K562 (cell line): ENCODE measurements at regions not wholly inside any gene's neighbourhood (a gene's known extent, or its start where the extent isn't known, plus 50 kb on each side); places are given as distances from the start of the nearest gene placed in this dataset.

ENCODE experiments used
- ATAC-seq: fragments of 200-7000 bp; cut with Tn5 transposase; 3 replicates; pipeline ENCODE4 v1.9.1; 2020; ENCODE audit warnings: moderate library complexity
- BruUV-seq: library from RNA; stranded (reverse); fragments of 400-500 nt; replicated peaks from 2 replicates; lab custom pipeline; 2021; lab: Mats Ljungman, UMichigan
- CTCF ChIA-PET: fragments of 300-600 bp; formaldehyde crosslinking; extraction: SDS; loops from one replicate; lab custom pipeline; 2021; ENCODE audit warnings: low intra/inter-chr PET ratio; lab: Yijun Ruan, JAX
- POLR2A ChIA-PET: fragments of 300-600, 350-650 bp; sonication (Branson Sonifier 250); formaldehyde crosslinking; extraction: SDS; loops from one replicate; lab custom pipeline; 2021; ENCODE audit warnings: antibody characterized with exemption, inconsistent platforms; lab: Yijun Ruan, JAX
- DNase-seq, 4 experiments: peaks; one replicate each; pipeline versions ENCODE4 v3.0.0 to v3.0.0-alpha.2; 2011 to 2018; ENCODE audit warnings: low spot score in 3 of 4, mixed read lengths in 3 of 4; ENCODE audit errors: extremely low read depth in 1 of 4
- FAIRE-seq: peaks from 2 replicates; lab custom pipeline; 2011; peaks lifted over from hg19 to GRCh38; lab: Jason Lieb, UNC
- H2AFZ ChIP-seq: 2 replicates; pipeline ENCODE4 v1.6.0; 2011; ENCODE audit warnings: low read depth, low read length, control low read depth, inconsistent platforms
- H3K27ac ChIP-seq: fragments of 200-600 bp; 3 replicates; pipeline ENCODE4 v1.8.0; 2011; ENCODE audit warnings: low read depth, mild to moderate bottlenecking, control low read depth, inconsistent platforms, low read length, moderate library complexity, mixed read lengths; ENCODE audit errors: extremely low read depth
- H3K27me3 ChIP-seq, 2 experiments: fragments of 300-600 bp in 1 of 2; 2 replicates in 1 of 2; 3 replicates in 1 of 2; pipeline versions ENCODE4 v1.6.0 to v1.8.0; 2011; ENCODE audit warnings: inconsistent platforms in 2 of 2, low read length in 2 of 2, mild to moderate bottlenecking in 1 of 2, mixed read lengths in 1 of 2, moderate library complexity in 1 of 2; ENCODE audit not compliant: control insufficient read depth in 2 of 2, insufficient read depth in 2 of 2
- H3K36me3 ChIP-seq: fragments of 300-600 bp; 3 replicates; pipeline ENCODE4 v1.8.0; 2011; ENCODE audit warnings: mild to moderate bottlenecking, low read length, inconsistent platforms; ENCODE audit not compliant: control insufficient read depth, insufficient read depth
- H3K4me1 ChIP-seq, 2 experiments: fragments of 200-600 bp in 1 of 2; replicated peaks in 1 of 2; 2 replicates in 1 of 2; 3 replicates in 1 of 2; pipeline versions ENCODE4 v1.5.1 to v1.8.0; 2011; ENCODE audit warnings: inconsistent platforms in 2 of 2, low read length in 2 of 2, mild to moderate bottlenecking in 1 of 2, mixed read lengths in 1 of 2, moderate library complexity in 1 of 2; ENCODE audit not compliant: control insufficient read depth in 2 of 2, insufficient read depth in 2 of 2
- H3K4me2 ChIP-seq: 2 replicates; pipeline ENCODE4 v1.6.1; 2011; ENCODE audit warnings: low read length, control low read depth, inconsistent platforms, mixed read lengths; ENCODE audit not compliant: insufficient read depth
- H3K4me3 ChIP-seq: fragments of 200-600 bp; sonication (generic), shearing (Covaris generic); 2 replicates; pipeline ENCODE4 v1.5.1; 2016; ENCODE audit warnings: control low read depth, inconsistent platforms
- H3K79me2 ChIP-seq: fragments of 200-600 bp; 3 replicates; pipeline ENCODE4 v1.8.0; 2011; ENCODE audit warnings: low read length, inconsistent platforms; ENCODE audit not compliant: control insufficient read depth, insufficient read depth
- H3K9ac ChIP-seq, 2 experiments: 2 replicates each; pipeline versions ENCODE4 v1.6.0 to v1.6.1; 2011; ENCODE audit warnings: low read depth in 2 of 2, low read length in 2 of 2, control low read depth in 1 of 2, inconsistent platforms in 1 of 2, mild to moderate bottlenecking in 1 of 2, mixed read lengths in 1 of 2; ENCODE audit not compliant: insufficient read depth in 1 of 2
- H3K9me1 ChIP-seq: one replicate; pipeline ENCODE4 v1.6.0; 2011; ENCODE audit warnings: inconsistent platforms, mild to moderate bottlenecking, low read length, moderate library complexity; ENCODE audit not compliant: control insufficient read depth, insufficient read depth
- H3K9me3 ChIP-seq: replicated peaks from 2 replicates; pipeline ENCODE4 v1.5.1; 2011; ENCODE audit warnings: low read depth, low read length, inconsistent platforms; ENCODE audit not compliant: control insufficient read depth, insufficient read depth
- H4K20me1 ChIP-seq: replicated peaks from 2 replicates; pipeline ENCODE4 v1.6.1; 2011; ENCODE audit warnings: low read length, inconsistent platforms, mixed read lengths; ENCODE audit not compliant: control insufficient read depth, insufficient read depth
- ARID3A ChIP-seq: IDR thresholded peaks from 2 replicates; pipeline ENCODE4 v1.6.1; 2012; ENCODE audit warnings: low read depth, low read length, improper control_type of control experiment, borderline replicate concordance
- ELK1 ChIP-seq: sonication (generic); formaldehyde crosslinking; IDR thresholded peaks from 2 replicates; pipeline ENCODE4 v1.8.1; 2022; ENCODE audit warnings: missing genetic modification reagents
- HDAC6 ChIP-seq: IDR thresholded peaks from 2 replicates; pipeline ENCODE4 v1.6.1; 2012; ENCODE audit warnings: low read depth, mild to moderate bottlenecking, control low read depth, inconsistent platforms, low read length, moderate library complexity
- MBD2 ChIP-seq: sonication (generic); IDR thresholded peaks from 2 replicates; pipeline ENCODE4 v1.6.1; 2016; ENCODE audit warnings: low read depth, borderline replicate concordance
- MYBL2 ChIP-seq, 2 experiments: fragments of 450-650 bp in 1 of 2; sonication (generic) in 1 of 2; formaldehyde crosslinking in 1 of 2; IDR thresholded peaks; 2 replicates each; pipeline versions ENCODE4 v1.6.1 to v1.8.1; 2017 to 2022; ENCODE audit warnings: borderline replicate concordance in 1 of 2, inconsistent platforms in 1 of 2, low read depth in 1 of 2, mild to moderate bottlenecking in 1 of 2, missing genetic modification reagents in 1 of 2, moderate library complexity in 1 of 2
- PCBP2 ChIP-seq: fragments of 200-400 bp; formaldehyde crosslinking; IDR thresholded peaks from 2 replicates; pipeline ENCODE4 v1.6.1; 2018; ENCODE audit warnings: low read length, low read depth, mild to moderate bottlenecking, moderate library complexity; ENCODE audit not compliant: poor library complexity, severe bottlenecking
- RAD21 ChIP-seq, 2 experiments: fragments of 250-450 bp in 1 of 2; fragments of 450-650 bp in 1 of 2; sonication (Bioruptor Pico) in 1 of 2; formaldehyde crosslinking in 1 of 2; IDR thresholded peaks in 1 of 2; conservative IDR thresholded peaks in 1 of 2; 2 replicates each; pipeline versions ENCODE4 v1.4.0 to v1.8.0; 2020 to 2022; ENCODE audit warnings: mild to moderate bottlenecking in 2 of 2, moderate library complexity in 1 of 2
- RBM25 ChIP-seq: fragments of 200-400 bp; formaldehyde crosslinking; IDR thresholded peaks from 2 replicates; pipeline ENCODE4 v1.6.1; 2018; ENCODE audit warnings: low read length, low read depth, moderate library complexity; ENCODE audit not compliant: severe bottlenecking
- U2AF1 ChIP-seq: fragments of 200-400 bp; formaldehyde crosslinking; optimal IDR thresholded peaks from 2 replicates; pipeline ENCODE3; 2017; ENCODE audit warnings: mild to moderate bottlenecking, low read depth, low read length, moderate library complexity
- YY1 ChIP-seq, 3 experiments: IDR thresholded peaks; 2 replicates each; pipeline ENCODE4 v1.6.1; 2011; ENCODE audit warnings: low read length in 2 of 3, mild to moderate bottlenecking in 2 of 3, moderate library complexity in 2 of 3, borderline replicate concordance in 1 of 3, control low read depth in 1 of 3, low read depth in 1 of 3; ENCODE audit not compliant: insufficient read depth in 3 of 3, insufficient replicate concordance in 2 of 3, control insufficient read depth in 1 of 3, insufficient read length in 1 of 3; ENCODE audit errors: extremely low read depth in 1 of 3
- ZNF551 ChIP-seq: fragments of 250-450 bp; sonication (Bioruptor Pico); IDR thresholded peaks from 2 replicates; pipeline ENCODE4 v1.5.0; 2021; ENCODE audit warnings: mild to moderate bottlenecking, moderate library complexity
- WGBS: fragments of 100-300 bp; shearing (Covaris generic); methylation state at CpG from one replicate; pipeline ENCODE4 v1.1.6; 2016; ENCODE audit warnings: low coverage, mixed read lengths; ENCODE audit not compliant: insufficient coverage; ENCODE audit errors: missing lambda C conversion rate; 5-methylcytosine and 5-hydroxymethylcytosine counted together
- in situ Hi-C: fragments of 300-500 bp; cut with MboI; formaldehyde crosslinking; loops from 4 replicates; pipeline ENCODE4 v1.15.0; 2018; ENCODE audit warnings: inconsistent platforms, mixed read lengths
- intact Hi-C: fragments of 100-400 bp; cut with micrococcal nuclease; formaldehyde crosslinking; loops from 2 replicates; pipeline ENCODE4 v1.14.2; 2022
- TF ChIP-seq, protein P1 (sequence below), 2 experiments: fragments of 450-650 bp in 1 of 2; sonication (generic) in 1 of 2; formaldehyde crosslinking in 1 of 2; IDR thresholded peaks in 1 of 2; conservative IDR thresholded peaks in 1 of 2; 2 replicates each; pipeline versions ENCODE4 v1.6.1 to v1.8.1; 2016 to 2023; ENCODE audit warnings: mild to moderate bottlenecking in 2 of 2, moderate library complexity in 2 of 2, inconsistent platforms in 1 of 2, missing genetic modification reagents in 1 of 2

DNA sequence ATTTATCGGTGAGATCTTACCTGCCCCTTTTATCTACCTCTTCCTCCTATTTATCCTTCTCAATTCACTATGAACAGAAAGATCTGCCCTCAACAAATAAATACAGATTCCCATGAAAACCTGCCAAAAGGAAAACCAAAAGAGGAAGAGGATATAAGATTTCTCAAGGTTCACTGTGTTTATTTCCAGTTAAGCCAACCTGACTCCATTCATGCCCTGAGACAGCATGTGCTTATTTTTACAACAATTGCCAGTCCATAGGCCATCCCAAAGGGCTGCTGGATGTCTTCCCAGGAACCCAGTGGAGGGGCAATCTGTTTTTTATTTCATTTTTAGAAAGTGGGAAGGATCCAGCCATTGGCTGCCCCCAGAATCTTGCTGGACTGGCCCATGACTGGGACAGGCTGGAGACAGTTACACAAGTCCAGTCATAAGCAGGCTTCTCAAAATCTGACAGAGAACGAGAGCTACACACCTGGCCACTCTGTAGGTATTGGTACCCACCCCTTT is 209.1 kb downstream of the IRS2 start:
- no peak overlapping the region for H3K27ac ChIP-seq
- POLR2A ChIA-PET: no interaction called here
- H3K4me1 ChIP-seq: no peaks in the 10 kb centered on the region
- no peak for TF ChIP-seq HDAC6
- no peak for TF ChIP-seq ELK1 (CRISPR knock-in tag)
- TF ChIP-seq MBD2: no peak
- no peak for TF ChIP-seq ARID3A
- no peak for TF ChIP-seq U2AF1
- no peak for TF ChIP-seq PCBP2
- no peak for TF ChIP-seq YY1 (IDR thresholded peaks at IDR 0.05; ENCODE audit: borderline replicate concordance in 1 of 3, control insufficient read depth in 1 of 3, extremely low read depth in 1 of 3, insufficient read depth in 3 of 3, insufficient read length in 1 of 3, insufficient replicate concordance in 2 of 3, low read depth in 1 of 3, low read length in 2 of 3)
- TF ChIP-seq RAD21 (CRISPR knock-in tag; conservative IDR thresholded peaks at IDR 0.05 in 1 of 2, IDR thresholded peaks at IDR 0.05 in 1 of 2): no peak
- TF ChIP-seq, protein P1, sequence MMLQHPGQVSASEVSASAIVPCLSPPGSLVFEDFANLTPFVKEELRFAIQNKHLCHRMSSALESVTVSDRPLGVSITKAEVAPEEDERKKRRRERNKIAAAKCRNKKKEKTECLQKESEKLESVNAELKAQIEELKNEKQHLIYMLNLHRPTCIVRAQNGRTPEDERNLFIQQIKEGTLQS (IDR thresholded peaks at IDR 0.05): no peak
- TF ChIP-seq, protein P1 (CRISPR knock-in tag; conservative IDR thresholded peaks at IDR 0.05): no peak
- TF ChIP-seq MYBL2 (IDR thresholded peaks at IDR 0.05; ENCODE audit: low read depth): no peak
- no peak for TF ChIP-seq MYBL2 (CRISPR knock-in tag; IDR thresholded peaks at IDR 0.05; ENCODE audit: borderline replicate concordance)
- TF ChIP-seq RBM25: no peak
- TF ChIP-seq ZNF551 (CRISPR knock-in tag): no peak
- TF ChIP-seq, all 486 proteins: peak for 0
- Histone ChIP-seq H3K9me3 (no peaks in the 10 kb centered on the region), H4K20me1 (no peaks in the 10 kb centered on the region), H3K36me3 (no peaks in the 10 kb centered on the region), H3K9me1 (no peaks in the 10 kb centered on the region), H3K27me3 (peaks cover 0 to 3% of the 10 kb centered on the region in 2 experiments; a peak in 1 of 5 replicates), H3K4me2 (no peak overlapping the region), H3K9ac (no peak overlapping the region), H2AFZ (no peak overlapping the region), H3K79me2 (no peaks in the 10 kb centered on the region), H3K4me3 (no peak overlapping the region)
- in situ Hi-C loops (no loop called here), intact Hi-C loops (no loop called here)
- DNase-seq (no peak), FAIRE-seq (no peak), ATAC-seq (no peak)
- CTCF ChIA-PET: no interaction called here
- BruUV-seq: no TSS peak
- 0% methylated on average over 2 of the region's 2 CpGs for WGBS
